ENCODE measurements at regions not wholly inside any gene's neighbourhood (a gene's known extent, or its start where the extent isn't known, plus 50 kb on each side); places are given as distances from the start of the nearest gene placed in this dataset.

DNA sequence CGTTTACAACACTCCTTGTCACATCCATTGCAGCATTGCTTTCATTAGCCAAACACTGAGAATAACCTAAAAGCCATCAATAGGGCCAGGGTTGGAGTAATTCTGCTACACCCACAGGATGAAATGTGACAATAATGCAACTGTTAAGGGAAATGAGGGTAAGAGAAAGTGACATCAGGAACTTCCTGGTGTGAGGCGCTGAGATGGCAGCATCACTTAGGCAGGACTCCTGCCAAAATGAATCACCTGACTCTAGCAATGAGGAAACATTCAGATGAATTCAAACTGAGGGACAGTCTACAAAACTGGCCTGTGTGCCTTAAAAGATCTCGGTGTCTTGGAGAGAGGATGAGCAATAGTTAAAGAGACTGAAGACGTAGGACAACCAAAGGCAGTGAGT, 115.6 kb upstream of the AGAP1 start:
- Mint-ChIP-seq H3K4me3 (no peak overlapping the region), H3K9me3 (no peaks in the 10 kb centered on the region), H3K4me1 (peaks cover 3% of the 10 kb centered on the region; the same call in 2 of the 3 replicates), H3K36me3 (ENCODE audit: low read depth) (no peaks in the 10 kb centered on the region), H3K27me3 (ENCODE audit: insufficient read depth, low read depth, poor library complexity) (peaks cover 6% of the 10 kb centered on the region), H3K27ac (no peak overlapping the region)
- Histone ChIP-seq H3K27ac (ENCODE audit: low read depth) (no peak overlapping the region), H3K36me3 (ENCODE audit: insufficient read depth) (no peaks in the 10 kb centered on the region), H4K20me1 (replicated peaks; ENCODE audit: insufficient read depth) (no peaks in the 10 kb centered on the region), H3K4me3 (no peak overlapping the region), H2AFZ (no peak overlapping the region), H3K79me2 (replicated peaks; ENCODE audit: insufficient read depth) (no peaks in the 10 kb centered on the region), H3K9me2 (ENCODE audit: insufficient read depth) (no peaks in the 10 kb centered on the region), H3K4me1 (ENCODE audit: insufficient read depth) (no peaks in the 10 kb centered on the region), H3K27me3 (ENCODE audit: insufficient read depth) (no peaks in the 10 kb centered on the region), H3K4me2 (no peak overlapping the region), H3F3A (replicated peaks; ENCODE audit: low read depth) (no peaks in the 10 kb centered on the region)
- ATAC-seq (no peak), DNase-seq (ENCODE audit: low spot score) (no peak)
- TF ChIP-seq, protein P1, sequence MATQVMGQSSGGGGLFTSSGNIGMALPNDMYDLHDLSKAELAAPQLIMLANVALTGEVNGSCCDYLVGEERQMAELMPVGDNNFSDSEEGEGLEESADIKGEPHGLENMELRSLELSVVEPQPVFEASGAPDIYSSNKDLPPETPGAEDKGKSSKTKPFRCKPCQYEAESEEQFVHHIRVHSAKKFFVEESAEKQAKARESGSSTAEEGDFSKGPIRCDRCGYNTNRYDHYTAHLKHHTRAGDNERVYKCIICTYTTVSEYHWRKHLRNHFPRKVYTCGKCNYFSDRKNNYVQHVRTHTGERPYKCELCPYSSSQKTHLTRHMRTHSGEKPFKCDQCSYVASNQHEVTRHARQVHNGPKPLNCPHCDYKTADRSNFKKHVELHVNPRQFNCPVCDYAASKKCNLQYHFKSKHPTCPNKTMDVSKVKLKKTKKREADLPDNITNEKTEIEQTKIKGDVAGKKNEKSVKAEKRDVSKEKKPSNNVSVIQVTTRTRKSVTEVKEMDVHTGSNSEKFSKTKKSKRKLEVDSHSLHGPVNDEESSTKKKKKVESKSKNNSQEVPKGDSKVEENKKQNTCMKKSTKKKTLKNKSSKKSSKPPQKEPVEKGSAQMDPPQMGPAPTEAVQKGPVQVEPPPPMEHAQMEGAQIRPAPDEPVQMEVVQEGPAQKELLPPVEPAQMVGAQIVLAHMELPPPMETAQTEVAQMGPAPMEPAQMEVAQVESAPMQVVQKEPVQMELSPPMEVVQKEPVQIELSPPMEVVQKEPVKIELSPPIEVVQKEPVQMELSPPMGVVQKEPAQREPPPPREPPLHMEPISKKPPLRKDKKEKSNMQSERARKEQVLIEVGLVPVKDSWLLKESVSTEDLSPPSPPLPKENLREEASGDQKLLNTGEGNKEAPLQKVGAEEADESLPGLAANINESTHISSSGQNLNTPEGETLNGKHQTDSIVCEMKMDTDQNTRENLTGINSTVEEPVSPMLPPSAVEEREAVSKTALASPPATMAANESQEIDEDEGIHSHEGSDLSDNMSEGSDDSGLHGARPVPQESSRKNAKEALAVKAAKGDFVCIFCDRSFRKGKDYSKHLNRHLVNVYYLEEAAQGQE (IDR thresholded peaks at IDR 0.05; ENCODE audit: unreplicated experiment): no peak
- no peak for TF ChIP-seq NANOG (IDR thresholded peaks at IDR 0.05; ENCODE audit: borderline replicate concordance)
- no peak for TF ChIP-seq ZNF114 (CRISPR knock-in tag; IDR thresholded peaks at IDR 0.05)
- TF ChIP-seq JUNB (IDR thresholded peaks at IDR 0.05; ENCODE audit: unreplicated experiment): no peak
- TF ChIP-seq EZH2phosphoT487 (IDR thresholded peaks at IDR 0.05; ENCODE audit: unreplicated experiment): no peak
- TF ChIP-seq EZH2 (IDR thresholded peaks at IDR 0.05; ENCODE audit: low read depth, unreplicated experiment): no peak
- TF ChIP-seq, protein P2, sequence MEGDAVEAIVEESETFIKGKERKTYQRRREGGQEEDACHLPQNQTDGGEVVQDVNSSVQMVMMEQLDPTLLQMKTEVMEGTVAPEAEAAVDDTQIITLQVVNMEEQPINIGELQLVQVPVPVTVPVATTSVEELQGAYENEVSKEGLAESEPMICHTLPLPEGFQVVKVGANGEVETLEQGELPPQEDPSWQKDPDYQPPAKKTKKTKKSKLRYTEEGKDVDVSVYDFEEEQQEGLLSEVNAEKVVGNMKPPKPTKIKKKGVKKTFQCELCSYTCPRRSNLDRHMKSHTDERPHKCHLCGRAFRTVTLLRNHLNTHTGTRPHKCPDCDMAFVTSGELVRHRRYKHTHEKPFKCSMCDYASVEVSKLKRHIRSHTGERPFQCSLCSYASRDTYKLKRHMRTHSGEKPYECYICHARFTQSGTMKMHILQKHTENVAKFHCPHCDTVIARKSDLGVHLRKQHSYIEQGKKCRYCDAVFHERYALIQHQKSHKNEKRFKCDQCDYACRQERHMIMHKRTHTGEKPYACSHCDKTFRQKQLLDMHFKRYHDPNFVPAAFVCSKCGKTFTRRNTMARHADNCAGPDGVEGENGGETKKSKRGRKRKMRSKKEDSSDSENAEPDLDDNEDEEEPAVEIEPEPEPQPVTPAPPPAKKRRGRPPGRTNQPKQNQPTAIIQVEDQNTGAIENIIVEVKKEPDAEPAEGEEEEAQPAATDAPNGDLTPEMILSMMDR (conservative IDR thresholded peaks at IDR 0.05; ENCODE audit: low read depth in 2 of 2): no peak
- TF ChIP-seq, protein P3, sequence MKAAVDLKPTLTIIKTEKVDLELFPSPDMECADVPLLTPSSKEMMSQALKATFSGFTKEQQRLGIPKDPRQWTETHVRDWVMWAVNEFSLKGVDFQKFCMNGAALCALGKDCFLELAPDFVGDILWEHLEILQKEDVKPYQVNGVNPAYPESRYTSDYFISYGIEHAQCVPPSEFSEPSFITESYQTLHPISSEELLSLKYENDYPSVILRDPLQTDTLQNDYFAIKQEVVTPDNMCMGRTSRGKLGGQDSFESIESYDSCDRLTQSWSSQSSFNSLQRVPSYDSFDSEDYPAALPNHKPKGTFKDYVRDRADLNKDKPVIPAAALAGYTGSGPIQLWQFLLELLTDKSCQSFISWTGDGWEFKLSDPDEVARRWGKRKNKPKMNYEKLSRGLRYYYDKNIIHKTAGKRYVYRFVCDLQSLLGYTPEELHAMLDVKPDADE (IDR thresholded peaks at IDR 0.05): no peak
- no peak for TF ChIP-seq POLR2AphosphoS5 (IDR thresholded peaks at IDR 0.05; ENCODE audit: low read depth)
- no peak for TF ChIP-seq STAT1 (IDR thresholded peaks at IDR 0.05; ENCODE audit: unreplicated experiment)
- TF ChIP-seq ZNF331 (CRISPR knock-in tag; IDR thresholded peaks at IDR 0.05; ENCODE audit: low read depth): no peak
- TF ChIP-seq, protein P4, sequence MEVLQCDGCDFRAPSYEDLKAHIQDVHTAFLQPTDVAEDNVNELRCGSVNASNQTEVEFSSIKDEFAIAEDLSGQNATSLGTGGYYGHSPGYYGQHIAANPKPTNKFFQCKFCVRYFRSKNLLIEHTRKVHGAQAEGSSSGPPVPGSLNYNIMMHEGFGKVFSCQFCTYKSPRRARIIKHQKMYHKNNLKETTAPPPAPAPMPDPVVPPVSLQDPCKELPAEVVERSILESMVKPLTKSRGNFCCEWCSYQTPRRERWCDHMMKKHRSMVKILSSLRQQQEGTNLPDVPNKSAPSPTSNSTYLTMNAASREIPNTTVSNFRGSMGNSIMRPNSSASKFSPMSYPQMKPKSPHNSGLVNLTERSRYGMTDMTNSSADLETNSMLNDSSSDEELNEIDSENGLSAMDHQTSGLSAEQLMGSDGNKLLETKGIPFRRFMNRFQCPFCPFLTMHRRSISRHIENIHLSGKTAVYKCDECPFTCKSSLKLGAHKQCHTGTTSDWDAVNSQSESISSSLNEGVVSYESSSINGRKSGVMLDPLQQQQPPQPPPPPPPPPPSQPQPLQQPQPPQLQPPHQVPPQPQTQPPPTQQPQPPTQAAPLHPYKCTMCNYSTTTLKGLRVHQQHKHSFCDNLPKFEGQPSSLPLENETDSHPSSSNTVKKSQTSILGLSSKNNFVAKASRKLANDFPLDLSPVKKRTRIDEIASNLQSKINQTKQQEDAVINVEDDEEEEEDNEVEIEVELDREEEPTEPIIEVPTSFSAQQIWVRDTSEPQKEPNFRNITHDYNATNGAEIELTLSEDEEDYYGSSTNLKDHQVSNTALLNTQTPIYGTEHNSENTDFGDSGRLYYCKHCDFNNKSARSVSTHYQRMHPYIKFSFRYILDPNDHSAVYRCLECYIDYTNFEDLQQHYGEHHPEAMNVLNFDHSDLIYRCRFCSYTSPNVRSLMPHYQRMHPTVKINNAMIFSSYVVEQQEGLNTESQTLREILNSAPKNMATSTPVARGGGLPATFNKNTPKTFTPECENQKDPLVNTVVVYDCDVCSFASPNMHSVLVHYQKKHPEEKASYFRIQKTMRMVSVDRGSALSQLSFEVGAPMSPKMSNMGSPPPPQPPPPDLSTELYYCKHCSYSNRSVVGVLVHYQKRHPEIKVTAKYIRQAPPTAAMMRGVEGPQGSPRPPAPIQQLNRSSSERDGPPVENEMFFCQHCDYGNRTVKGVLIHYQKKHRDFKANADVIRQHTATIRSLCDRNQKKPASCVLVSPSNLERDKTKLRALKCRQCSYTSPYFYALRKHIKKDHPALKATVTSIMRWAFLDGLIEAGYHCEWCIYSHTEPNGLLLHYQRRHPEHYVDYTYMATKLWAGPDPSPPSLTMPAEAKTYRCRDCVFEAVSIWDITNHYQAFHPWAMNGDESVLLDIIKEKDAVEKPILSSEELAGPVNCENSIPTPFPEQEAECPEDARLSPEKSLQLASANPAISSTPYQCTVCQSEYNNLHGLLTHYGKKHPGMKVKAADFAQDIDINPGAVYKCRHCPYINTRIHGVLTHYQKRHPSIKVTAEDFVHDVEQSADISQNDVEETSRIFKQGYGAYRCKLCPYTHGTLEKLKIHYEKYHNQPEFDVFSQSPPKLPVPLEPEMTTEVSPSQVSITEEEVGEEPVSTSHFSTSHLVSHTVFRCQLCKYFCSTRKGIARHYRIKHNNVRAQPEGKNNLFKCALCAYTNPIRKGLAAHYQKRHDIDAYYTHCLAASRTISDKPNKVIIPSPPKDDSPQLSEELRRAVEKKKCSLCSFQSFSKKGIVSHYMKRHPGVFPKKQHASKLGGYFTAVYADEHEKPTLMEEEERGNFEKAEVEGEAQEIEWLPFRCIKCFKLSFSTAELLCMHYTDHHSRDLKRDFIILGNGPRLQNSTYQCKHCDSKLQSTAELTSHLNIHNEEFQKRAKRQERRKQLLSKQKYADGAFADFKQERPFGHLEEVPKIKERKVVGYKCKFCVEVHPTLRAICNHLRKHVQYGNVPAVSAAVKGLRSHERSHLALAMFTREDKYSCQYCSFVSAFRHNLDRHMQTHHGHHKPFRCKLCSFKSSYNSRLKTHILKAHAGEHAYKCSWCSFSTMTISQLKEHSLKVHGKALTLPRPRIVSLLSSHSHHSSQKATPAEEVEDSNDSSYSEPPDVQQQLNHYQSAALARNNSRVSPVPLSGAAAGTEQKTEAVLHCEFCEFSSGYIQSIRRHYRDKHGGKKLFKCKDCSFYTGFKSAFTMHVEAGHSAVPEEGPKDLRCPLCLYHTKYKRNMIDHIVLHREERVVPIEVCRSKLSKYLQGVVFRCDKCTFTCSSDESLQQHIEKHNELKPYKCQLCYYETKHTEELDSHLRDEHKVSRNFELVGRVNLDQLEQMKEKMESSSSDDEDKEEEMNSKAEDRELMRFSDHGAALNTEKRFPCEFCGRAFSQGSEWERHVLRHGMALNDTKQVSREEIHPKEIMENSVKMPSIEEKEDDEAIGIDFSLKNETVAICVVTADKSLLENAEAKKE (CRISPR knock-in tag; IDR thresholded peaks at IDR 0.05): no peak
- TF ChIP-seq CREB1 (CRISPR knock-in tag; IDR thresholded peaks at IDR 0.05; ENCODE audit: low read depth): no peak

Measured in GM23338 (cell line).